H1 (cell line): ENCODE measurements at regions not wholly inside any gene's neighbourhood (a gene's known extent, or its start where the extent isn't known, plus 50 kb on each side); places are given as distances from the start of the nearest gene placed in this dataset.

Source experiments
- HDAC6 ChIP-seq: IDR thresholded peaks from one replicate; pipeline ENCODE4 v1.7.1; 2012; ENCODE audit warnings: low read depth, mild to moderate bottlenecking, inconsistent platforms, low read length, moderate library complexity

DNA sequence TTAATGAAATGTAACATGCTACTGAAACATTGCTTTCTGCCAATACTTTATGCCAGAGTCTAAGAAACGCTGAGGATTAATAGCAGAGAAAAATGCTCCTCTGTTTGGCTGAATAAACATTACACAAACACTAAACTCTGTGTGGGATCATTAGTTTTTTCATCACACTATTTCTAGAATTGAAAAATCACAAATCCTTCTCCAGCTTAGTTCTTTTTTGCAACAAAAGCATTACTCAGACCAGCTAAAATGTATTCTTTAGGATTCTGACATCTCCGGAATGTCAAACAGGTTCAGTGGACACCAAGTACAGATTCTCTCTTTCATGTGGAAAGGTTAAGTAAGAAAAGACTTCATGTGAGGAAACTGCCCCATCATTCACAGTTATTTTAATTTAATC, 226.9 kb downstream of the SIM1 start (continued):
- TF ChIP-seq HDAC6 = no peak
